Adrenal gland (tissue), 5 donors: ENCODE measurements at regions not wholly inside any gene's neighbourhood (a gene's known extent, or its start where the extent isn't known, plus 50 kb on each side); places are given as distances from the start of the nearest gene placed in this dataset.

Source experiments
- CTCF ChIP-seq, 6 experiments: fragments of 450-650 bp in 4 of 6; fragments of 200-600 bp in 2 of 6; sonication (generic) in 1 of 6; IDR thresholded peaks; 1 replicate in 5 of 6; 2 replicates in 1 of 6; pipeline versions ENCODE4 v1.5.1 to v1.8.0; 2016 to 2021; ENCODE audit warnings: antibody characterized with exemption in 6 of 6, mild to moderate bottlenecking in 2 of 6, moderate library complexity in 1 of 6
- POLR2A ChIP-seq, 2 donors: fragments of 450-650 bp; IDR thresholded peaks; one replicate each; pipeline ENCODE4 v1.6.1; 2017; ENCODE audit warnings: antibody characterized with exemption in 2 of 2, mild to moderate bottlenecking in 2 of 2, moderate library complexity in 1 of 2
- donor health status: DM: no; HTN: no; CAD: no.

DNA sequence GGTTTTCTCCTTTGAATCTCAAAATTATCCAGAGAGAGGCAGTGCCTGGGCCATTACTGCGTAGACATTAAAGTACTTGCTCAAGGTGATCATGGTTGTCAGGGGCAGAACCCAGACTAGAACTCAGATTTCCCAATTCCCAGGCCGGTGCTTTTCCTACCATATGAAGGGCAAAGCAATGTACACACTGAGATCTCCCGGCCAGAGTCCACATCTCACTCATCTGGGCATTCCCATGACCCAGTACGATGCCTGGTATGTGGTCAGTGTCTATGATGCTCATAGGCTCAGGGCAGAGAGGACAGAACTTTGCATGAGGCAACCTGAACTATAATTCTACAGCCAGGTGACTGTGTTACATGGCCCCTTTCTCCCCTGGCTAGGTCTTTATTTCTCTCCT lies 531.4 kb downstream of the TDRD15 start:
- TF ChIP-seq POLR2A (IDR thresholded peaks at IDR 0.05) (no peak), CTCF (IDR thresholded peaks at IDR 0.05) (no peak)
